GM23248 (cell line): ENCODE measurements at regions not wholly inside any gene's neighbourhood (a gene's known extent, or its start where the extent isn't known, plus 50 kb on each side); places are given as distances from the start of the nearest gene placed in this dataset.

Source experiments
- EZH2 ChIP-seq: fragments of 200-600 bp; sonication (generic); IDR thresholded peaks from 2 replicates; pipeline ENCODE4 v1.6.1; 2018; ENCODE audit warnings: antibody characterized with exemption, mild to moderate bottlenecking; ENCODE audit not compliant: insufficient read depth, poor library complexity, severe bottlenecking
- EZH2phosphoT487 ChIP-seq: fragments of 200-600 bp; sonication (generic); IDR thresholded peaks from 2 replicates; pipeline ENCODE4 v1.6.1; 2018; ENCODE audit warnings: antibody characterized with exemption, moderate library complexity, mild to moderate bottlenecking, low read depth; ENCODE audit not compliant: insufficient read depth

- TF ChIP-seq EZH2phosphoT487 (no peak), EZH2 (no peak)
Observed at GRCh38 chr15:69509131-69509530, 56.5 kb downstream of the RPLP1 start.
